HEK293 (cell line): ENCODE measurements at regions not wholly inside any gene's neighbourhood (a gene's known extent, or its start where the extent isn't known, plus 50 kb on each side); places are given as distances from the start of the nearest gene placed in this dataset.

Source experiments
- CTCF ChIA-PET: fragments of 350-600 bp; formaldehyde crosslinking; extraction: SDS; loops from one replicate; lab custom pipeline; 2021; ENCODE audit warnings: antibody characterized with exemption; lab: Yijun Ruan, JAX
- POLR2A ChIA-PET: fragments of 300-600 bp; formaldehyde crosslinking; extraction: SDS; loops from one replicate; lab custom pipeline; 2020; ENCODE audit warnings: antibody characterized with exemption, inconsistent platforms; lab: Yijun Ruan, JAX
- H3K27ac ChIP-seq: fragments of 200-500 bp; sonication (Bioruptor generic); 2 replicates; pipeline ENCODE4 v1.5.1; 2014; ENCODE audit warnings: low read depth, low read length, control low read depth, inconsistent platforms; ENCODE audit errors: extremely low read depth
- H3K36me3 ChIP-seq, 2 experiments: fragments of 200-500 bp in 1 of 2; sonication (Bioruptor generic) in 1 of 2; 1 replicate in 1 of 2; 2 replicates in 1 of 2; pipeline ENCODE4 v1.5.1; 2014 to 2017; ENCODE audit warnings: inconsistent platforms in 2 of 2, low read length in 2 of 2; ENCODE audit not compliant: control insufficient read depth in 2 of 2, insufficient read depth in 1 of 2
- H3K4me1 ChIP-seq: fragments of 200-500 bp; sonication (Bioruptor generic); 2 replicates; pipeline ENCODE4 v1.5.1; 2014; ENCODE audit warnings: mild to moderate bottlenecking, low read length, inconsistent platforms; ENCODE audit not compliant: control insufficient read depth, insufficient read depth
- H3K4me3 ChIP-seq: 2 replicates; pipeline ENCODE4 v1.5.1; 2011; ENCODE audit warnings: low read depth, mild to moderate bottlenecking, control low read depth, low read length, moderate library complexity
- H3K9me3 ChIP-seq: fragments of 200-500 bp; sonication (Bioruptor generic); 2 replicates; pipeline ENCODE4 v1.5.1; 2014; ENCODE audit warnings: low read depth, low read length, inconsistent platforms; ENCODE audit not compliant: control insufficient read depth, insufficient read depth
- KLF9 ChIP-seq: fragments of 450-650 bp; formaldehyde crosslinking; IDR thresholded peaks from 2 replicates; pipeline ENCODE4 v1.5.1; 2016; ENCODE audit warnings: missing biosample characterization, missing genetic modification characterization, low read depth
- PRDM1 ChIP-seq: fragments of 450-650 bp; formaldehyde crosslinking; IDR thresholded peaks from 2 replicates; pipeline ENCODE4; 2016; ENCODE audit warnings: missing biosample characterization, missing genetic modification characterization
- ZNF311 ChIP-seq: fragments of 450-650 bp; formaldehyde crosslinking; IDR thresholded peaks from 2 replicates; pipeline ENCODE4 v1.5.1; 2017; ENCODE audit warnings: missing biosample characterization, missing genetic modification characterization, borderline replicate concordance
- ZNF341 ChIP-seq: fragments of 450-650 bp; formaldehyde crosslinking; IDR thresholded peaks from 2 replicates; pipeline ENCODE4; 2016; ENCODE audit warnings: low read depth, missing biosample characterization, missing genetic modification characterization
- ZNF350 ChIP-seq: fragments of 450-650 bp; formaldehyde crosslinking; IDR thresholded peaks from 2 replicates; pipeline ENCODE4 v1.5.0; 2017; ENCODE audit warnings: missing biosample characterization, mild to moderate bottlenecking, missing genetic modification characterization
- ZNF391 ChIP-seq: fragments of 450-650 bp; formaldehyde crosslinking; IDR thresholded peaks from 2 replicates; pipeline ENCODE4 v1.5.1; 2016; ENCODE audit warnings: low read depth, missing biosample characterization, missing genetic modification characterization, borderline replicate concordance
- ZNF530 ChIP-seq: fragments of 450-650 bp; formaldehyde crosslinking; IDR thresholded peaks from 2 replicates; pipeline ENCODE4 v1.5.1; 2016; ENCODE audit warnings: low read depth, missing biosample characterization, missing genetic modification characterization
- ZNF621 ChIP-seq: fragments of 450-650 bp; formaldehyde crosslinking; IDR thresholded peaks from 2 replicates; pipeline ENCODE4 v1.5.1; 2017; ENCODE audit warnings: missing biosample characterization, missing genetic modification characterization
- ZNF768 ChIP-seq: fragments of 450-650 bp; formaldehyde crosslinking; IDR thresholded peaks from 2 replicates; pipeline ENCODE4 v1.5.1; 2018; ENCODE audit warnings: missing biosample characterization, mild to moderate bottlenecking, missing genetic modification characterization
- TF ChIP-seq, protein P1 (sequence below): fragments of 450-650 bp; formaldehyde crosslinking; IDR thresholded peaks from 2 replicates; pipeline ENCODE4 v1.5.1; 2016; ENCODE audit warnings: missing biosample characterization, missing genetic modification characterization
- TF ChIP-seq, protein P2 (sequence below): fragments of 450-650 bp; formaldehyde crosslinking; optimal IDR thresholded peaks from 2 replicates; pipeline ENCODE3; 2016; ENCODE audit warnings: missing biosample characterization, mild to moderate bottlenecking, missing genetic modification characterization
- TF ChIP-seq, protein P3 (sequence below): fragments of 450-650 bp; formaldehyde crosslinking; IDR thresholded peaks from 2 replicates; pipeline ENCODE4 v1.5.1; 2016; ENCODE audit warnings: missing biosample characterization, missing genetic modification characterization, borderline replicate concordance
- TF ChIP-seq, protein P4 (sequence below): fragments of 450-650 bp; formaldehyde crosslinking; IDR thresholded peaks from 2 replicates; pipeline ENCODE4; 2016; ENCODE audit warnings: missing biosample characterization, missing genetic modification characterization
- TF ChIP-seq, protein P5 (sequence below): fragments of 450-650 bp; formaldehyde crosslinking; IDR thresholded peaks from 2 replicates; pipeline ENCODE4 v1.5.1; 2016; ENCODE audit warnings: missing biosample characterization, missing genetic modification characterization
- TF ChIP-seq, protein P6 (sequence below): fragments of 450-650 bp; formaldehyde crosslinking; IDR thresholded peaks from 2 replicates; pipeline ENCODE4 v1.5.1; 2016; ENCODE audit warnings: missing biosample characterization, missing genetic modification characterization
- TF ChIP-seq, protein P7 (sequence below): fragments of 450-650 bp; formaldehyde crosslinking; IDR thresholded peaks from 2 replicates; pipeline ENCODE4 v1.5.1; 2016; ENCODE audit warnings: missing biosample characterization, missing genetic modification characterization
- TF ChIP-seq, protein P8 (sequence below): fragments of 450-650 bp; formaldehyde crosslinking; IDR thresholded peaks from 2 replicates; pipeline ENCODE4 v1.5.1; 2017; ENCODE audit warnings: missing biosample characterization, missing genetic modification characterization

DNA sequence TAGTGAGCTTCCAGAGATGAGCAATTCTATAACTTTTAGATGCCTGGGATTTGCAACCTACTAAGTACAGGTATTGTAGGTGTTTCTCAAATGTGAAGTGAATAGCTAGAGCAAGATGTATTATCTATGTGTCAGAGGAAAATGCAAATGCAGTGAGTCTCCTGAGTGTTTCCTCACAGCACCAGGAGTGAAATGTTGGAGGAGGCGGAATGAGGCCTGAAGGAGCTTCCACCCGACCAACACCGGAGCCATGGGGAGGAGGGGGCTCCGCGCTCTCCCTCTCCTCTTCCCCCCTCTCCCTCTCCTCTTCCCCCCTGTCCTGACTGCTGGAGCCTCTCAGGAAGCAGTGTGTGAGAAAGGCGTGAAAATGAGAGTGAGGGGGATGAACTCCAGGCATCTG lies 79.9 kb upstream of the RNF32 start:
- no peak overlapping the region for H3K27ac ChIP-seq
- no peak overlapping the region for H3K4me3 ChIP-seq
- CTCF ChIA-PET: no interaction called here
- H3K9me3 ChIP-seq: no peaks in the 10 kb centered on the region
- no peaks in the 10 kb centered on the region for H3K36me3 ChIP-seq
- H3K4me1 ChIP-seq: no peaks in the 10 kb centered on the region
- POLR2A ChIA-PET: no interaction called here
- no peak for TF ChIP-seq ZNF621 (tag by site-specific recombination)
- TF ChIP-seq ZNF311: no peak
- TF ChIP-seq, protein P1, sequence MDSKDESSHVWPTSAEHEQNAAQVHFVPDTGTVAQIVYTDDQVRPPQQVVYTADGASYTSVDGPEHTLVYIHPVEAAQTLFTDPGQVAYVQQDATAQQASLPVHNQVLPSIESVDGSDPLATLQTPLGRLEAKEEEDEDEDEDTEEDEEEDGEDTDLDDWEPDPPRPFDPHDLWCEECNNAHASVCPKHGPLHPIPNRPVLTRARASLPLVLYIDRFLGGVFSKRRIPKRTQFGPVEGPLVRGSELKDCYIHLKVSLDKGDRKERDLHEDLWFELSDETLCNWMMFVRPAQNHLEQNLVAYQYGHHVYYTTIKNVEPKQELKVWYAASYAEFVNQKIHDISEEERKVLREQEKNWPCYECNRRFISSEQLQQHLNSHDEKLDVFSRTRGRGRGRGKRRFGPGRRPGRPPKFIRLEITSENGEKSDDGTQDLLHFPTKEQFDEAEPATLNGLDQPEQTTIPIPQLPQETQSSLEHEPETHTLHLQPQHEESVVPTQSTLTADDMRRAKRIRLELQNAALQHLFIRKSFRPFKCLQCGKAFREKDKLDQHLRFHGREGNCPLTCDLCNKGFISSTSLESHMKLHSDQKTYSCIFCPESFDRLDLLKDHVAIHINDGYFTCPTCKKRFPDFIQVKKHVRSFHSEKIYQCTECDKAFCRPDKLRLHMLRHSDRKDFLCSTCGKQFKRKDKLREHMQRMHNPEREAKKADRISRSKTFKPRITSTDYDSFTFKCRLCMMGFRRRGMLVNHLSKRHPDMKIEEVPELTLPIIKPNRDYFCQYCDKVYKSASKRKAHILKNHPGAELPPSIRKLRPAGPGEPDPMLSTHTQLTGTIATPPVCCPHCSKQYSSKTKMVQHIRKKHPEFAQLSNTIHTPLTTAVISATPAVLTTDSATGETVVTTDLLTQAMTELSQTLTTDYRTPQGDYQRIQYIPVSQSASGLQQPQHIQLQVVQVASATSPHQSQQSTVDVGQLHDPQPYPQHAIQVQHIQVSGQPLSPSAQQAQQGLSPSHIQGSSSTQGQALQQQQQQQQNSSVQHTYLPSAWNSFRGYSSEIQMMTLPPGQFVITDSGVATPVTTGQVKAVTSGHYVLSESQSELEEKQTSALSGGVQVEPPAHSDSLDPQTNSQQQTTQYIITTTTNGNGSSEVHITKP (tag by site-specific recombination): no peak
- TF ChIP-seq KLF9 (tag by site-specific recombination): no peak
- TF ChIP-seq ZNF350 (tag by site-specific recombination): no peak
- TF ChIP-seq, protein P2, sequence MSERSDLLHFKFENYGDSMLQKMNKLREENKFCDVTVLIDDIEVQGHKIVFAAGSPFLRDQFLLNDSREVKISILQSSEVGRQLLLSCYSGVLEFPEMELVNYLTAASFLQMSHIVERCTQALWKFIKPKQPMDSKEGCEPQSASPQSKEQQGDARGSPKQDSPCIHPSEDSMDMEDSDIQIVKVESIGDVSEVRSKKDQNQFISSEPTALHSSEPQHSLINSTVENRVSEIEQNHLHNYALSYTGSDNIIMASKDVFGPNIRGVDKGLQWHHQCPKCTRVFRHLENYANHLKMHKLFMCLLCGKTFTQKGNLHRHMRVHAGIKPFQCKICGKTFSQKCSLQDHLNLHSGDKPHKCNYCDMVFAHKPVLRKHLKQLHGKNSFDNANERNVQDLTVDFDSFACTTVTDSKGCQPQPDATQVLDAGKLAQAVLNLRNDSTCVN (tag by site-specific recombination): no peak
- TF ChIP-seq, protein P3, sequence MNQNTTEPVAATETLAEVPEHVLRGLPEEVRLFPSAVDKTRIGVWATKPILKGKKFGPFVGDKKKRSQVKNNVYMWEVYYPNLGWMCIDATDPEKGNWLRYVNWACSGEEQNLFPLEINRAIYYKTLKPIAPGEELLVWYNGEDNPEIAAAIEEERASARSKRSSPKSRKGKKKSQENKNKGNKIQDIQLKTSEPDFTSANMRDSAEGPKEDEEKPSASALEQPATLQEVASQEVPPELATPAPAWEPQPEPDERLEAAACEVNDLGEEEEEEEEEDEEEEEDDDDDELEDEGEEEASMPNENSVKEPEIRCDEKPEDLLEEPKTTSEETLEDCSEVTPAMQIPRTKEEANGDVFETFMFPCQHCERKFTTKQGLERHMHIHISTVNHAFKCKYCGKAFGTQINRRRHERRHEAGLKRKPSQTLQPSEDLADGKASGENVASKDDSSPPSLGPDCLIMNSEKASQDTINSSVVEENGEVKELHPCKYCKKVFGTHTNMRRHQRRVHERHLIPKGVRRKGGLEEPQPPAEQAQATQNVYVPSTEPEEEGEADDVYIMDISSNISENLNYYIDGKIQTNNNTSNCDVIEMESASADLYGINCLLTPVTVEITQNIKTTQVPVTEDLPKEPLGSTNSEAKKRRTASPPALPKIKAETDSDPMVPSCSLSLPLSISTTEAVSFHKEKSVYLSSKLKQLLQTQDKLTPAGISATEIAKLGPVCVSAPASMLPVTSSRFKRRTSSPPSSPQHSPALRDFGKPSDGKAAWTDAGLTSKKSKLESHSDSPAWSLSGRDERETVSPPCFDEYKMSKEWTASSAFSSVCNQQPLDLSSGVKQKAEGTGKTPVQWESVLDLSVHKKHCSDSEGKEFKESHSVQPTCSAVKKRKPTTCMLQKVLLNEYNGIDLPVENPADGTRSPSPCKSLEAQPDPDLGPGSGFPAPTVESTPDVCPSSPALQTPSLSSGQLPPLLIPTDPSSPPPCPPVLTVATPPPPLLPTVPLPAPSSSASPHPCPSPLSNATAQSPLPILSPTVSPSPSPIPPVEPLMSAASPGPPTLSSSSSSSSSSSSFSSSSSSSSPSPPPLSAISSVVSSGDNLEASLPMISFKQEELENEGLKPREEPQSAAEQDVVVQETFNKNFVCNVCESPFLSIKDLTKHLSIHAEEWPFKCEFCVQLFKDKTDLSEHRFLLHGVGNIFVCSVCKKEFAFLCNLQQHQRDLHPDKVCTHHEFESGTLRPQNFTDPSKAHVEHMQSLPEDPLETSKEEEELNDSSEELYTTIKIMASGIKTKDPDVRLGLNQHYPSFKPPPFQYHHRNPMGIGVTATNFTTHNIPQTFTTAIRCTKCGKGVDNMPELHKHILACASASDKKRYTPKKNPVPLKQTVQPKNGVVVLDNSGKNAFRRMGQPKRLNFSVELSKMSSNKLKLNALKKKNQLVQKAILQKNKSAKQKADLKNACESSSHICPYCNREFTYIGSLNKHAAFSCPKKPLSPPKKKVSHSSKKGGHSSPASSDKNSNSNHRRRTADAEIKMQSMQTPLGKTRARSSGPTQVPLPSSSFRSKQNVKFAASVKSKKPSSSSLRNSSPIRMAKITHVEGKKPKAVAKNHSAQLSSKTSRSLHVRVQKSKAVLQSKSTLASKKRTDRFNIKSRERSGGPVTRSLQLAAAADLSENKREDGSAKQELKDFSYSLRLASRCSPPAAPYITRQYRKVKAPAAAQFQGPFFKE (tag by site-specific recombination): no peak
- TF ChIP-seq, protein P4, sequence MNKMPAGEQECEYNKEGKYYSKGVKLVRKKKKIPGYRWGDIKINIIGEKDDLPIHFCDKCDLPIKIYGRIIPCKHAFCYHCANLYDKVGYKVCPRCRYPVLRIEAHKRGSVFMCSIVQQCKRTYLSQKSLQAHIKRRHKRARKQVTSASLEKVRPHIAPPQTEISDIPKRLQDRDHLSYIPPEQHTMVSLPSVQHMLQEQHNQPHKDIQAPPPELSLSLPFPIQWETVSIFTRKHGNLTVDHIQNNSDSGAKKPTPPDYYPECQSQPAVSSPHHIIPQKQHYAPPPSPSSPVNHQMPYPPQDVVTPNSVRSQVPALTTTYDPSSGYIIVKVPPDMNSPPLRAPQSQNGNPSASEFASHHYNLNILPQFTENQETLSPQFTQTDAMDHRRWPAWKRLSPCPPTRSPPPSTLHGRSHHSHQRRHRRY (tag by site-specific recombination): no peak
- TF ChIP-seq, protein P5, sequence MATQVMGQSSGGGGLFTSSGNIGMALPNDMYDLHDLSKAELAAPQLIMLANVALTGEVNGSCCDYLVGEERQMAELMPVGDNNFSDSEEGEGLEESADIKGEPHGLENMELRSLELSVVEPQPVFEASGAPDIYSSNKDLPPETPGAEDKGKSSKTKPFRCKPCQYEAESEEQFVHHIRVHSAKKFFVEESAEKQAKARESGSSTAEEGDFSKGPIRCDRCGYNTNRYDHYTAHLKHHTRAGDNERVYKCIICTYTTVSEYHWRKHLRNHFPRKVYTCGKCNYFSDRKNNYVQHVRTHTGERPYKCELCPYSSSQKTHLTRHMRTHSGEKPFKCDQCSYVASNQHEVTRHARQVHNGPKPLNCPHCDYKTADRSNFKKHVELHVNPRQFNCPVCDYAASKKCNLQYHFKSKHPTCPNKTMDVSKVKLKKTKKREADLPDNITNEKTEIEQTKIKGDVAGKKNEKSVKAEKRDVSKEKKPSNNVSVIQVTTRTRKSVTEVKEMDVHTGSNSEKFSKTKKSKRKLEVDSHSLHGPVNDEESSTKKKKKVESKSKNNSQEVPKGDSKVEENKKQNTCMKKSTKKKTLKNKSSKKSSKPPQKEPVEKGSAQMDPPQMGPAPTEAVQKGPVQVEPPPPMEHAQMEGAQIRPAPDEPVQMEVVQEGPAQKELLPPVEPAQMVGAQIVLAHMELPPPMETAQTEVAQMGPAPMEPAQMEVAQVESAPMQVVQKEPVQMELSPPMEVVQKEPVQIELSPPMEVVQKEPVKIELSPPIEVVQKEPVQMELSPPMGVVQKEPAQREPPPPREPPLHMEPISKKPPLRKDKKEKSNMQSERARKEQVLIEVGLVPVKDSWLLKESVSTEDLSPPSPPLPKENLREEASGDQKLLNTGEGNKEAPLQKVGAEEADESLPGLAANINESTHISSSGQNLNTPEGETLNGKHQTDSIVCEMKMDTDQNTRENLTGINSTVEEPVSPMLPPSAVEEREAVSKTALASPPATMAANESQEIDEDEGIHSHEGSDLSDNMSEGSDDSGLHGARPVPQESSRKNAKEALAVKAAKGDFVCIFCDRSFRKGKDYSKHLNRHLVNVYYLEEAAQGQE (tag by site-specific recombination): no peak
- TF ChIP-seq ZNF530 (tag by site-specific recombination): no peak
- TF ChIP-seq, protein P6, sequence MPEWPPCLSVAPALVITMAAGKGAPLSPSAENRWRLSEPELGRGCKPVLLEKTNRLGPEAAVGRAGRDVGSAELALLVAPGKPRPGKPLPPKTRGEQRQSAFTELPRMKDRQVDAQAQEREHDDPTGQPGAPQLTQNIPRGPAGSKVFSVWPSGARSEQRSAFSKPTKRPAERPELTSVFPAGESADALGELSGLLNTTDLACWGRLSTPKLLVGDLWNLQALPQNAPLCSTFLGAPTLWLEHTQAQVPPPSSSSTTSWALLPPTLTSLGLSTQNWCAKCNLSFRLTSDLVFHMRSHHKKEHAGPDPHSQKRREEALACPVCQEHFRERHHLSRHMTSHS: no peak
- TF ChIP-seq PRDM1 (tag by site-specific recombination): no peak
- TF ChIP-seq, protein P7, sequence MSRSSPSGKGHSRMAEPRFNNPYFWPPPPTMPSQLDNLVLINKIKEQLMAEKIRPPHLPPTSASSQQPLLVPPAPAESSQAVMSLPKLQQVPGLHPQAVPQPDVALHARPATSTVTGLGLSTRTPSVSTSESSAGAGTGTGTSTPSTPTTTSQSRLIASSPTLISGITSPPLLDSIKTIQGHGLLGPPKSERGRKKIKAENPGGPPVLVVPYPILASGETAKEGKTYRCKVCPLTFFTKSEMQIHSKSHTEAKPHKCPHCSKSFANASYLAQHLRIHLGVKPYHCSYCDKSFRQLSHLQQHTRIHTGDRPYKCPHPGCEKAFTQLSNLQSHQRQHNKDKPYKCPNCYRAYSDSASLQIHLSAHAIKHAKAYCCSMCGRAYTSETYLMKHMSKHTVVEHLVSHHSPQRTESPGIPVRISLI: no peak
- no peak for TF ChIP-seq ZNF341
- TF ChIP-seq, protein P8, sequence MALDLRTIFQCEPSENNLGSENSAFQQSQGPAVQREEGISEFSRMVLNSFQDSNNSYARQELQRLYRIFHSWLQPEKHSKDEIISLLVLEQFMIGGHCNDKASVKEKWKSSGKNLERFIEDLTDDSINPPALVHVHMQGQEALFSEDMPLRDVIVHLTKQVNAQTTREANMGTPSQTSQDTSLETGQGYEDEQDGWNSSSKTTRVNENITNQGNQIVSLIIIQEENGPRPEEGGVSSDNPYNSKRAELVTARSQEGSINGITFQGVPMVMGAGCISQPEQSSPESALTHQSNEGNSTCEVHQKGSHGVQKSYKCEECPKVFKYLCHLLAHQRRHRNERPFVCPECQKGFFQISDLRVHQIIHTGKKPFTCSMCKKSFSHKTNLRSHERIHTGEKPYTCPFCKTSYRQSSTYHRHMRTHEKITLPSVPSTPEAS (tag by site-specific recombination): no peak
- no peak for TF ChIP-seq ZNF391 (tag by site-specific recombination)
- TF ChIP-seq ZNF768 (tag by site-specific recombination): no peak
